ENCODE measurements at regions not wholly inside any gene's neighbourhood (a gene's known extent, or its start where the extent isn't known, plus 50 kb on each side); places are given as distances from the start of the nearest gene placed in this dataset.

- no peak for TF ChIP-seq CTCF (conservative IDR thresholded peaks at IDR 0.05; ENCODE audit: low read depth, low read length)
- TF ChIP-seq RAD21 (IDR thresholded peaks at IDR 0.05; ENCODE audit: low read length): no peak
- no peak for TF ChIP-seq MAFK (IDR thresholded peaks at IDR 0.05; ENCODE audit: low read depth, low read length)
- no peak for TF ChIP-seq RFX5 (IDR thresholded peaks at IDR 0.05; ENCODE audit: low read depth, low read length)
- no peak for TF ChIP-seq POLR2A (IDR thresholded peaks at IDR 0.05; ENCODE audit: low read depth, low read length)
- no peak for TF ChIP-seq MXI1 (IDR thresholded peaks at IDR 0.05; ENCODE audit: borderline replicate concordance, low read depth, low read length)
- TF ChIP-seq CHD1 (IDR thresholded peaks at IDR 0.05; ENCODE audit: low read depth, low read length): no peak
- no peak for TF ChIP-seq ELK1 (IDR thresholded peaks at IDR 0.05; ENCODE audit: borderline replicate concordance, low read depth, low read length)
Measured at GRCh38 chr2:238967978-238968360, 120.1 kb downstream of the TWIST2 start.
